ENCODE measurements at regions not wholly inside any gene's neighbourhood (a gene's known extent, or its start where the extent isn't known, plus 50 kb on each side); places are given as distances from the start of the nearest gene placed in this dataset.

GRCh38 chr1:60655679-60656355 lies 426.5 kb upstream of the NFIA start:
- no peak for TF ChIP-seq POLR2A (IDR thresholded peaks at IDR 0.05)
- no peak for TF ChIP-seq CTCF (IDR thresholded peaks at IDR 0.05)
- no peak for TF ChIP-seq POLR2AphosphoS5 (IDR thresholded peaks at IDR 0.05)
- no peak for TF ChIP-seq EP300 (IDR thresholded peaks at IDR 0.05)
